Mucosa of descending colon (tissue), 3 donors: ENCODE measurements at regions not wholly inside any gene's neighbourhood (a gene's known extent, or its start where the extent isn't known, plus 50 kb on each side); places are given as distances from the start of the nearest gene placed in this dataset.

ENCODE experiments used
- ATAC-seq: fragments of 200-7000 bp; cut with Tn5 transposase; one replicate; pipeline ENCODE4 v1.9.1; 2020; ENCODE audit warnings: mild to moderate bottlenecking, moderate library complexity
- DNase-seq, 3 donors: peaks; one replicate each; pipeline ENCODE4 v3.0.0-alpha.2; 2020
- H3K36me3 ChIP-seq: fragments of 200-600 bp; one replicate; pipeline ENCODE4 v1.8.0; 2021; ENCODE audit warnings: low read depth, mild to moderate bottlenecking
- H3K4me1 ChIP-seq: fragments of 200-600 bp; one replicate; pipeline ENCODE4 v1.8.0; 2021; ENCODE audit warnings: low read depth, mild to moderate bottlenecking
- H3K4me3 ChIP-seq: fragments of 200-600 bp; one replicate; pipeline ENCODE4 v1.8.0; 2021; ENCODE audit warnings: mild to moderate bottlenecking
- H3K9me3 ChIP-seq: fragments of 200-600 bp; one replicate; pipeline ENCODE4 v1.8.0; 2021; ENCODE audit warnings: mild to moderate bottlenecking
- intact Hi-C, 2 donors: fragments of 100-400 bp; cut with DNase I in 1 of 2; cut with micrococcal nuclease in 1 of 2; formaldehyde crosslinking; loops; one replicate each; pipeline versions ENCODE4 v1.11.0 to v1.11.1; 2022; cut with DNase I, micrococcal nuclease
- TF ChIP-seq, protein P1 (sequence below): fragments of 200-600 bp; IDR thresholded peaks from one replicate; pipeline ENCODE4 v1.8.0; 2022; ENCODE audit warnings: antibody characterized with exemption, mild to moderate bottlenecking
- donor health status: DM: no; HTN: no; CAD: no; lungs with moderate emphysema.
- donor health status: DM: no; HTN: no; CAD: no.
- donor health status: DM: no; HTN: yes; CAD: no.

DNA sequence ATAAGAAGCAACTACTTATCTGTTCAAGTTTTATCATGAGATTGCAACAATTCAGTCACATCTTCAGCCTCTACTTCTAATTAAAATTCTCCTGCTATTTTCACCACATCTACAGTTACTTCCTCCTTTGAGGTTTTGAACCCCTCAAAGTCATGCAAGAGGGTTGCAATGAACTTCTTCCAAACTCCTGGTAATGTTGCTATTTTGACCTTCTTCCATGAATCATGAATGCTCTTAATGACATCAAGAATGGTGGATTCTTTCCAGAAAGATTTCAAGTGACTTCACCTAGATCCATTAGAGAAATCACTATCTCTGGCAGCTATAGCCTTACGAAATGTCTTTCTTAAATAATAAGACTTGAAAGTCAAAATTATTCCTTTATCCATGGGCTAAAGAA is 1052.8 kb upstream of the NRXN1 start:
- no peak for DNase-seq
- intact Hi-C loops = no loop called here
- TF ChIP-seq, protein P1, sequence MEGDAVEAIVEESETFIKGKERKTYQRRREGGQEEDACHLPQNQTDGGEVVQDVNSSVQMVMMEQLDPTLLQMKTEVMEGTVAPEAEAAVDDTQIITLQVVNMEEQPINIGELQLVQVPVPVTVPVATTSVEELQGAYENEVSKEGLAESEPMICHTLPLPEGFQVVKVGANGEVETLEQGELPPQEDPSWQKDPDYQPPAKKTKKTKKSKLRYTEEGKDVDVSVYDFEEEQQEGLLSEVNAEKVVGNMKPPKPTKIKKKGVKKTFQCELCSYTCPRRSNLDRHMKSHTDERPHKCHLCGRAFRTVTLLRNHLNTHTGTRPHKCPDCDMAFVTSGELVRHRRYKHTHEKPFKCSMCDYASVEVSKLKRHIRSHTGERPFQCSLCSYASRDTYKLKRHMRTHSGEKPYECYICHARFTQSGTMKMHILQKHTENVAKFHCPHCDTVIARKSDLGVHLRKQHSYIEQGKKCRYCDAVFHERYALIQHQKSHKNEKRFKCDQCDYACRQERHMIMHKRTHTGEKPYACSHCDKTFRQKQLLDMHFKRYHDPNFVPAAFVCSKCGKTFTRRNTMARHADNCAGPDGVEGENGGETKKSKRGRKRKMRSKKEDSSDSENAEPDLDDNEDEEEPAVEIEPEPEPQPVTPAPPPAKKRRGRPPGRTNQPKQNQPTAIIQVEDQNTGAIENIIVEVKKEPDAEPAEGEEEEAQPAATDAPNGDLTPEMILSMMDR = no peak
- Histone ChIP-seq H3K36me3 (no peaks in the 10 kb centered on the region), H3K9me3 (no peaks in the 10 kb centered on the region), H3K4me1 (no peaks in the 10 kb centered on the region), H3K4me3 (no peak overlapping the region)
- ATAC-seq = no peak

DNA sequence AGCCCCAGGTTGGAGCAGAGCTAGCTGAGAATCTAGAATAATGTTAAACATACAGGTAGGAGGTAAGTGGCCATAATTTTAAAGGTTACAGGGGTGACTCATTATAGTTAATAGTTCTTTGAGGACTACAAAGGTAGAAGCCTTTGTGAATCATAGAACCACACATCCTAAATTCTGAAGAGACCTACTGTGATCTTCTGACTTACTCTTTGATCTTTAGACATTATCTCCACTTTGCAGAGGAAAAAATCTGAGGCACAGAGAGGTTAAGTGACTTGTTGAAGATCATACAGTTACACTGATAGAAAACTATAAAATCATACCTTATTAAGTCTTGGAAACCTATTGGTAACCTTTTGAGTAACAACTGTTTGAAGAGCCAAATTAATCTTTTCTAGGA is 1051.3 kb upstream of the NRXN1 start:
- Histone ChIP-seq H3K9me3 (no peaks in the 10 kb centered on the region), H3K4me1 (no peaks in the 10 kb centered on the region), H3K36me3 (no peaks in the 10 kb centered on the region), H3K4me3 (no peak overlapping the region)
- no peak for DNase-seq
- TF ChIP-seq, protein P1 = no peak
- intact Hi-C loops = no loop called here
- ATAC-seq = no peak

- Histone ChIP-seq H3K36me3 (no peaks in the 10 kb centered on the region), H3K9me3 (no peaks in the 10 kb centered on the region), H3K4me3 (no peak overlapping the region), H3K4me1 (no peaks in the 10 kb centered on the region)
- no peak for ATAC-seq
- TF ChIP-seq, protein P1 = no peak
- intact Hi-C loops = no loop called here
- no peak for DNase-seq
These were observed 1050.7 kb upstream of the NRXN1 start for GRCh38 chr2:52082646-52083045.

DNA sequence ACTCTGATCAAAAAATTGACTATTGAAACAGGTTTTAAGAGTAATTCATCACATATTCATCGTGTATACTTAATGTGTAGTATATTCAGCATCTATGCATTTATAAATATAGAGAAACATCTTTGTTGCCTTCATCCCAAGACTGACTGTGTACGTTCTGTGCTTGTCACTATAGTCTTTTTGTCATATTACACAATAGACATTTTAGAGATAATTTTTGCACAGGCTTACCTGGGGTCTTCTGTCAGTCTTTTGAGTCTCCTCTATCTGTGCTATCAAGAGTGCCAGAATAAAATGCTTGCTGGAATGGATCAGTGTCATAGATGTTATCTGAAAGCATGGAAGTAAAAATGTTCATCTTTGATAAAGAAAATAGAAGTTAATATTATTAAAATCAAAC is 1047.7 kb upstream of the NRXN1 start:
- no peaks in the 10 kb centered on the region for H3K36me3 ChIP-seq
- H3K9me3 ChIP-seq = no peaks in the 10 kb centered on the region
- no peak overlapping the region for H3K4me3 ChIP-seq
- no peaks in the 10 kb centered on the region for H3K4me1 ChIP-seq
- intact Hi-C loops = no loop called here
- no peak for ATAC-seq
- TF ChIP-seq, protein P1 = no peak
- DNase-seq = no peak

DNA sequence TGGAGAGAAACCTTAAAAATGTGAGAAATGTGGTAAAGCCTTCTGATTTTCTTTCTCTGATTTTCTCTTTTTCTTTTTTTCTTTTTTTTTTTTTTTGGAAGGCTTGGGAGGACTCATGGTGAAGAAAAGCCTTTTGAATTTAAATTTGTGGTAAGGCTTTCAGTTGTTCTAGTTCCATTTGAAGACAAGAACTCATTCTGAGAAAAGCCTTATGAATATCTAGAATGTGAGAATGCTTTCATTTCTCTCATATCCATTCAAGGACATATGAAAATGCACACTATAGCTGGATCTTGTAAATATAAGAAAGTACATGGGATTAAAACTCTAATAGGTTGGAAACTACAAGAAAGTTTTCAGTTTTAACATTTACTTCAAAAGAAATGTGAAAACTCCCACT is 1045.2 kb upstream of the NRXN1 start:
- intact Hi-C loops = no loop called here
- DNase-seq (no peak), ATAC-seq (no peak)
- Histone ChIP-seq H3K4me1 (no peaks in the 10 kb centered on the region), H3K9me3 (no peaks in the 10 kb centered on the region), H3K4me3 (no peak overlapping the region), H3K36me3 (no peaks in the 10 kb centered on the region)
- TF ChIP-seq, protein P1 = no peak

DNA sequence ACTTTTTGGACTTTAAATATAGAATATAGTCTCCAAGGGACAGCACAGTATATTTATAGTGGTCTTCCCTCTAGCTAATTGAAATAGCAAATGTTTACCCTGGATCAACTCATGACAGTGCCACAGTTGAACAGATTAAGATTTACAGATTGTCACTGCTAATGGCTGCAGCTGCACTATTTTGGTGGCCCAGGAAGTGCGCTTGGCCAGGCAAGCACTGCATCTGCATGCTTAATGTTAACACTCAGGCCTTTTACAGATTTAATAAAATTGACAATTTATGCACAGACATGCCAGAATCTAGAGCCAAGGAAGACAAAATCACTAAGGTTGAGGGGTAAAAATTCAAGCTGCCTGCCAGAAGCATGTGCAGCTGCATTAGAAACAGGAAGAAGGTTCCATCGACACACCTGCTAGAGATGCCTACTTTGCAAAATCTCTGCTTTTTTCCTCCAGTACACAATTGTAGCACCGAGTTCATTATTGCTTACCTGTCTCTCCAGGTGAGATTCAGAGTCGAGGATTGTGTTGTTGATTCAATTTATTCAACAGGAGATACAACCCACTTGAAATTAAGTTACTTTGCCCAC is 1042.3 kb upstream of the NRXN1 start:
- no peak overlapping the region for H3K4me3 ChIP-seq
- DNase-seq = no peak
- H3K9me3 ChIP-seq = no peaks in the 10 kb centered on the region
- no peak for ATAC-seq
- no peaks in the 10 kb centered on the region for H3K36me3 ChIP-seq
- TF ChIP-seq, protein P1 = no peak
- H3K4me1 ChIP-seq = no peaks in the 10 kb centered on the region
- intact Hi-C loops = no loop called here
